NCI-H1105 (cell line): ENCODE measurements at regions not wholly inside any gene's neighbourhood (a gene's known extent, or its start where the extent isn't known, plus 50 kb on each side); places are given as distances from the start of the nearest gene placed in this dataset.

Source experiments
- DNase-seq: peaks from one replicate; lab custom pipeline; 2025; lab: John Stamatoyannopoulos, UW

- DNase-seq = no peak
Measured at GRCh38 chr15:70347321-70348225, 249.9 kb upstream of the TLE3 start.

GRCh38 chr15:70345251-70346019 is 247.7 kb upstream of the TLE3 start:
- DNase-seq = no peak

GRCh38 chr15:70344666-70345065 is 246.9 kb upstream of the TLE3 start:
- peak; percentile 99 for DNase-seq

- peak; percentile 99 for DNase-seq
Measured at GRCh38 chr15:70343961-70344621, 246.4 kb upstream of the TLE3 start.

GRCh38 chr15:70342554-70343548 is 245.1 kb upstream of the TLE3 start:
- DNase-seq = no peak

- DNase-seq = no peak
Measured at GRCh38 chr15:70342141-70342540, 244.4 kb upstream of the TLE3 start.

- no peak for DNase-seq
Measured at GRCh38 chr15:70341566-70341965, 243.8 kb upstream of the TLE3 start.

GRCh38 chr15:70340494-70340870 is 242.8 kb upstream of the TLE3 start:
- DNase-seq = no peak

GRCh38 chr15:70339571-70340493 is 242.1 kb upstream of the TLE3 start:
- DNase-seq = peak; percentile 98

GRCh38 chr15:70337277-70338186 is 239.8 kb upstream of the TLE3 start:
- no peak for DNase-seq

- DNase-seq = no peak
Measured at GRCh38 chr15:70336425-70337009, 238.8 kb upstream of the TLE3 start.

GRCh38 chr15:70334286-70334685 is 236.6 kb upstream of the TLE3 start:
- DNase-seq = no peak

GRCh38 chr15:70329179-70329578 is 231.5 kb upstream of the TLE3 start:
- DNase-seq = no peak

- DNase-seq = no peak
Measured at GRCh38 chr15:70328679-70329115, 231.0 kb upstream of the TLE3 start.

- no peak for DNase-seq
Measured at GRCh38 chr15:70327856-70328678, 230.3 kb upstream of the TLE3 start.

GRCh38 chr15:70327328-70327855 is 229.7 kb upstream of the TLE3 start:
- no peak for DNase-seq
